ENCODE measurements at regions not wholly inside any gene's neighbourhood (a gene's known extent, or its start where the extent isn't known, plus 50 kb on each side); places are given as distances from the start of the nearest gene placed in this dataset.
"Not testable (repeated sequence)": the region's sequence is repeated elsewhere in the genome, so short reads cannot be mapped to it uniquely, and the experiment has no call there.

GRCh38 chr2:89851583-89851905 lies 1160.1 kb downstream of the RPIA start:
- H2BK15ac ChIP-seq (ENCODE audit: low read depth, poor library complexity, severe bottlenecking), result no peak overlapping the region

GRCh38 chr2:89853427-89853826 lies 1162.0 kb downstream of the RPIA start:
- peaks cover 0 to 26% of the 10 kb centered on the region in 2 experiments for H3K27me3 ChIP-seq (ENCODE audit: control insufficient read depth in 1 of 2, insufficient read depth in 1 of 2, low read length in 2 of 2)
- H2AK5ac ChIP-seq (ENCODE audit: low read length, severe bottlenecking); H2BK5ac ChIP-seq (ENCODE audit: low read depth, low read length, poor library complexity, severe bottlenecking); DNase-seq; H2BK15ac ChIP-seq (ENCODE audit: low read depth, poor library complexity, severe bottlenecking); H3K4me3 ChIP-seq (ENCODE audit: insufficient read depth in 1 of 2, low read depth in 1 of 2, low read length in 2 of 2); H3K4me2 ChIP-seq (ENCODE audit: low read length, poor library complexity, severe bottlenecking); H2BK120ac ChIP-seq (ENCODE audit: low read depth, low read length); H3K27ac ChIP-seq (ENCODE audit: low read length, poor library complexity, severe bottlenecking); H2AFZ ChIP-seq (ENCODE audit: low read depth, low read length); H3K9ac ChIP-seq (ENCODE audit: low read length); H3K18ac ChIP-seq (ENCODE audit: low read depth in 1 of 2, low read length in 2 of 2); H3K14ac ChIP-seq (ENCODE audit: low read length in 2 of 2); H3K79me1 ChIP-seq (replicated peaks; ENCODE audit: low read length, poor library complexity, severe bottlenecking); H3K36me3 ChIP-seq (ENCODE audit: control insufficient read depth in 1 of 2, insufficient read depth in 2 of 2, low read depth in 1 of 2, low read length in 2 of 2); H2BK12ac ChIP-seq (ENCODE audit: low read length in 2 of 2); H3K4ac ChIP-seq (ENCODE audit: low read depth in 1 of 2, low read length in 2 of 2); H3K4me1 ChIP-seq (ENCODE audit: control insufficient read depth, insufficient read depth, low read depth, low read length); H4K8ac ChIP-seq (ENCODE audit: low read length); H4K91ac ChIP-seq (ENCODE audit: low read length); H3K9me3 ChIP-seq (ENCODE audit: control insufficient read depth, low read length); H3K23ac ChIP-seq (ENCODE audit: low read length in 2 of 2): not testable (repeated sequence)
- no CpG with 5 or more reads among the region's 1 CpG for WGBS

More at GRCh38 chr2:89851583-89851905, 1160.1 kb downstream of the RPIA start:
- no peak overlapping the region for H3K18ac ChIP-seq (ENCODE audit: low read depth in 1 of 2, low read length in 2 of 2)
- H3K36me3 ChIP-seq (ENCODE audit: control insufficient read depth in 1 of 2, insufficient read depth in 2 of 2, low read depth in 1 of 2, low read length in 2 of 2), result no peaks in the 10 kb centered on the region
- H3K9ac ChIP-seq (ENCODE audit: low read length), result no peak overlapping the region
- DNase-seq, result no peak
- no peak overlapping the region for H3K23ac ChIP-seq (ENCODE audit: low read length in 2 of 2)
- H3K9me3 ChIP-seq (ENCODE audit: control insufficient read depth, low read length), result no peaks in the 10 kb centered on the region
- no peak overlapping the region for H2AK5ac ChIP-seq (ENCODE audit: low read length, severe bottlenecking)
- H3K4me2 ChIP-seq (ENCODE audit: low read length, poor library complexity, severe bottlenecking), result no peak overlapping the region
- H2BK12ac ChIP-seq (ENCODE audit: low read length in 2 of 2), result no peak overlapping the region
- no peak overlapping the region for H3K4ac ChIP-seq (ENCODE audit: low read depth in 1 of 2, low read length in 2 of 2)
- H3K4me1 ChIP-seq (ENCODE audit: control insufficient read depth, insufficient read depth, low read depth, low read length), result no peaks in the 10 kb centered on the region
- H2AFZ ChIP-seq (ENCODE audit: low read depth, low read length), result no peak overlapping the region
- no peak overlapping the region for H3K14ac ChIP-seq (ENCODE audit: low read length in 2 of 2)
- 91% methylated on average over 1 of the region's 1 CpG for WGBS
- H2BK120ac ChIP-seq (ENCODE audit: low read depth, low read length), result no peak overlapping the region
- H2BK5ac ChIP-seq (ENCODE audit: low read depth, low read length, poor library complexity, severe bottlenecking), result no peak overlapping the region
- no peak overlapping the region for H3K4me3 ChIP-seq (ENCODE audit: insufficient read depth in 1 of 2, low read depth in 1 of 2, low read length in 2 of 2)
- H3K79me1 ChIP-seq (replicated peaks; ENCODE audit: low read length, poor library complexity, severe bottlenecking), result no peaks in the 10 kb centered on the region
- no peak overlapping the region for H4K8ac ChIP-seq (ENCODE audit: low read length)
- H4K91ac ChIP-seq (ENCODE audit: low read length), result no peak overlapping the region
- H3K27me3 ChIP-seq (ENCODE audit: control insufficient read depth in 1 of 2, insufficient read depth in 1 of 2, low read length in 2 of 2), result peaks cover 0 to 36% of the 10 kb centered on the region in 2 experiments
- no peak overlapping the region for H3K27ac ChIP-seq (ENCODE audit: low read length, poor library complexity, severe bottlenecking)

GRCh38 chr2:89855752-89856151 lies 1164.3 kb downstream of the RPIA start:
- H3K9ac ChIP-seq (ENCODE audit: low read length); H3K23ac ChIP-seq (ENCODE audit: low read length in 2 of 2); H3K4ac ChIP-seq (ENCODE audit: low read depth in 1 of 2, low read length in 2 of 2); H2AK5ac ChIP-seq (ENCODE audit: low read length, severe bottlenecking); H3K18ac ChIP-seq (ENCODE audit: low read depth in 1 of 2, low read length in 2 of 2); H3K4me3 ChIP-seq (ENCODE audit: insufficient read depth in 1 of 2, low read depth in 1 of 2, low read length in 2 of 2); H3K79me1 ChIP-seq (replicated peaks; ENCODE audit: low read length, poor library complexity, severe bottlenecking); H4K8ac ChIP-seq (ENCODE audit: low read length); H3K14ac ChIP-seq (ENCODE audit: low read length in 2 of 2); H3K27ac ChIP-seq (ENCODE audit: low read length, poor library complexity, severe bottlenecking); H2BK12ac ChIP-seq (ENCODE audit: low read length in 2 of 2); H2BK5ac ChIP-seq (ENCODE audit: low read depth, low read length, poor library complexity, severe bottlenecking); H2BK120ac ChIP-seq (ENCODE audit: low read depth, low read length); H4K91ac ChIP-seq (ENCODE audit: low read length); H3K4me1 ChIP-seq (ENCODE audit: control insufficient read depth, insufficient read depth, low read depth, low read length); H2AFZ ChIP-seq (ENCODE audit: low read depth, low read length); H3K9me3 ChIP-seq (ENCODE audit: control insufficient read depth, low read length); DNase-seq; H3K27me3 ChIP-seq (ENCODE audit: control insufficient read depth in 1 of 2, insufficient read depth in 1 of 2, low read length in 2 of 2); H3K4me2 ChIP-seq (ENCODE audit: low read length, poor library complexity, severe bottlenecking); H3K36me3 ChIP-seq (ENCODE audit: control insufficient read depth in 1 of 2, insufficient read depth in 2 of 2, low read depth in 1 of 2, low read length in 2 of 2); H2BK15ac ChIP-seq (ENCODE audit: low read depth, poor library complexity, severe bottlenecking): not testable (repeated sequence)
- no CpG with 5 or more reads among the region's 2 CpGs for WGBS

DNA sequence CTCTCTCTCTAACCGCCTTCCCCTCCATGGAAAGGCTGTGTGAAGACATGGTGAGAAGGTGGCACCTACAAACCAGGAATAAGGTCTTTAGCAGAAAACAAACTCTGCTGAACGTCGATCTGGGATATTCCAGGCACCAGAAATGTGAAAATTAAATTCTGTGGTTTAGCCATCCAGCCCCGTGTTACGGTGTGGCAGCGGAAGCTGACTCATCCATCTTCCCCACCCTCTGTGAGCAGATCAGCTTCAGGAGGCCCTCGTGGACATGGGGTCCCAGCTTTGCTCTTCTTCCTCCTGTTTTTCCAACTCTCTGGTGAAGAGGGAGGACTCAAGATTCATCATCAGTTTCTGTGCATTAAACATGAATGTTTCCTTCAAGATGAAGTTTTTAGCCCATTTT lies 1164.8 kb downstream of the RPIA start:
- H2AFZ ChIP-seq (ENCODE audit: low read depth, low read length); H2BK120ac ChIP-seq (ENCODE audit: low read depth, low read length); H2BK5ac ChIP-seq (ENCODE audit: low read depth, low read length, poor library complexity, severe bottlenecking); H3K18ac ChIP-seq (ENCODE audit: low read depth in 1 of 2, low read length in 2 of 2); H3K14ac ChIP-seq (ENCODE audit: low read length in 2 of 2); H2AK5ac ChIP-seq (ENCODE audit: low read length, severe bottlenecking); H2BK12ac ChIP-seq (ENCODE audit: low read length in 2 of 2); H3K4ac ChIP-seq (ENCODE audit: low read depth in 1 of 2, low read length in 2 of 2); H3K4me2 ChIP-seq (ENCODE audit: low read length, poor library complexity, severe bottlenecking); H3K27me3 ChIP-seq (ENCODE audit: control insufficient read depth in 1 of 2, insufficient read depth in 1 of 2, low read length in 2 of 2); H3K27ac ChIP-seq (ENCODE audit: low read length, poor library complexity, severe bottlenecking); H3K36me3 ChIP-seq (ENCODE audit: control insufficient read depth in 1 of 2, insufficient read depth in 2 of 2, low read depth in 1 of 2, low read length in 2 of 2); H3K9ac ChIP-seq (ENCODE audit: low read length); H3K9me3 ChIP-seq (ENCODE audit: control insufficient read depth, low read length); H4K91ac ChIP-seq (ENCODE audit: low read length); H3K4me1 ChIP-seq (ENCODE audit: control insufficient read depth, insufficient read depth, low read depth, low read length); H3K79me1 ChIP-seq (replicated peaks; ENCODE audit: low read length, poor library complexity, severe bottlenecking); H4K8ac ChIP-seq (ENCODE audit: low read length); H2BK15ac ChIP-seq (ENCODE audit: low read depth, poor library complexity, severe bottlenecking); DNase-seq; H3K23ac ChIP-seq (ENCODE audit: low read length in 2 of 2); H3K4me3 ChIP-seq (ENCODE audit: insufficient read depth in 1 of 2, low read depth in 1 of 2, low read length in 2 of 2): not testable (repeated sequence)
- WGBS, result no CpG with 5 or more reads among the region's 7 CpGs
